Kidney (tissue), 13 donors: ENCODE measurements at regions not wholly inside any gene's neighbourhood (a gene's known extent, or its start where the extent isn't known, plus 50 kb on each side); places are given as distances from the start of the nearest gene placed in this dataset.

Source experiments
- DNase-seq, 5 donors: peaks; one replicate each; pipeline ENCODE4 v3.0.0-alpha.2; 2013 to 2020
- FAIRE-seq: peaks from 2 replicates; lab custom pipeline; 2012; peaks lifted over from hg19 to GRCh38; lab: Jason Lieb, UNC
- H3K27ac ChIP-seq, 2 donors: one replicate each; pipeline ENCODE4 v1.7.0; 2013; ENCODE audit warnings: low read depth in 2 of 2, low read length in 2 of 2, inconsistent platforms in 1 of 2
- H3K27me3 ChIP-seq: one replicate; pipeline ENCODE4 v1.7.1; 2013; ENCODE audit warnings: low read length, inconsistent platforms; ENCODE audit not compliant: control insufficient read depth, insufficient read depth
- H3K36me3 ChIP-seq, 3 donors: one replicate each; pipeline versions ENCODE4 v1.7.0 to v1.7.1; 2013; ENCODE audit warnings: low read length in 3 of 3, control low read depth in 1 of 3, inconsistent platforms in 1 of 3; ENCODE audit not compliant: insufficient read depth in 3 of 3, control insufficient read depth in 2 of 3
- H3K4me1 ChIP-seq, 3 donors: one replicate each; pipeline versions ENCODE4 v1.7.0 to v1.7.1; 2013; ENCODE audit warnings: low read length in 3 of 3, inconsistent platforms in 1 of 3, low read depth in 1 of 3; ENCODE audit not compliant: control insufficient read depth in 2 of 3, insufficient read depth in 2 of 3
- H3K4me3 ChIP-seq, 3 donors: one replicate each; pipeline versions ENCODE4 v1.7.0 to v1.8.1; 2013; ENCODE audit warnings: low read length in 3 of 3, control low read depth in 1 of 3, inconsistent platforms in 1 of 3
- H3K9ac ChIP-seq, 3 donors: one replicate each; pipeline versions ENCODE4 v1.7.0 to v1.7.1; 2013; ENCODE audit warnings: low read length in 3 of 3, control low read depth in 1 of 3, inconsistent platforms in 1 of 3
- H3K9me3 ChIP-seq, 3 donors: one replicate each; pipeline versions ENCODE4 v1.7.0 to v1.7.1; 2013; ENCODE audit warnings: low read length in 3 of 3, control low read depth in 1 of 3, inconsistent platforms in 1 of 3; ENCODE audit not compliant: control insufficient read depth in 2 of 3, insufficient read depth in 1 of 3
- intact Hi-C: fragments of 100-400 bp; cut with DNase I; formaldehyde crosslinking; loops from one replicate; pipeline ENCODE4 v1.11.1; 2022
- TF ChIP-seq, protein P1 (sequence below): IDR thresholded peaks from 3 replicates; pipeline ENCODE4 v1.5.1; 2012; ENCODE audit warnings: mild to moderate bottlenecking, moderate library complexity, borderline replicate concordance; ENCODE audit not compliant: insufficient read depth; ENCODE audit errors: extremely low read depth
- donor health status: control.
- donor health status: control.
- donor health status: control.
- donor health status: control.
- donor health status: control.
- donor health status: DM: yes; HTN: yes; CAD: no.
- donor health status: Normal renal cell carcinoma (clear cell type).

GRCh38 chr3:152104847-152105415 lies 163.8 kb upstream of the MBNL1 start:
- TF ChIP-seq, protein P1, sequence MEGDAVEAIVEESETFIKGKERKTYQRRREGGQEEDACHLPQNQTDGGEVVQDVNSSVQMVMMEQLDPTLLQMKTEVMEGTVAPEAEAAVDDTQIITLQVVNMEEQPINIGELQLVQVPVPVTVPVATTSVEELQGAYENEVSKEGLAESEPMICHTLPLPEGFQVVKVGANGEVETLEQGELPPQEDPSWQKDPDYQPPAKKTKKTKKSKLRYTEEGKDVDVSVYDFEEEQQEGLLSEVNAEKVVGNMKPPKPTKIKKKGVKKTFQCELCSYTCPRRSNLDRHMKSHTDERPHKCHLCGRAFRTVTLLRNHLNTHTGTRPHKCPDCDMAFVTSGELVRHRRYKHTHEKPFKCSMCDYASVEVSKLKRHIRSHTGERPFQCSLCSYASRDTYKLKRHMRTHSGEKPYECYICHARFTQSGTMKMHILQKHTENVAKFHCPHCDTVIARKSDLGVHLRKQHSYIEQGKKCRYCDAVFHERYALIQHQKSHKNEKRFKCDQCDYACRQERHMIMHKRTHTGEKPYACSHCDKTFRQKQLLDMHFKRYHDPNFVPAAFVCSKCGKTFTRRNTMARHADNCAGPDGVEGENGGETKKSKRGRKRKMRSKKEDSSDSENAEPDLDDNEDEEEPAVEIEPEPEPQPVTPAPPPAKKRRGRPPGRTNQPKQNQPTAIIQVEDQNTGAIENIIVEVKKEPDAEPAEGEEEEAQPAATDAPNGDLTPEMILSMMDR = no peak
- Histone ChIP-seq H3K4me1 (no peaks in the 10 kb centered on the region), H3K4me3 (no peak overlapping the region), H3K36me3 (no peaks in the 10 kb centered on the region), H3K9me3 (no peaks in the 10 kb centered on the region), H3K27me3 (no peaks in the 10 kb centered on the region), H3K27ac (no peak overlapping the region), H3K9ac (no peak overlapping the region)
- no peak for DNase-seq
- intact Hi-C loops = no loop called here
- no peak for FAIRE-seq

GRCh38 chr3:152105446-152105845 lies 163.3 kb upstream of the MBNL1 start:
- Histone ChIP-seq H3K4me3 (no peak overlapping the region), H3K27me3 (no peaks in the 10 kb centered on the region), H3K9ac (no peak overlapping the region), H3K9me3 (no peaks in the 10 kb centered on the region), H3K36me3 (no peaks in the 10 kb centered on the region), H3K27ac (no peak overlapping the region), H3K4me1 (no peaks in the 10 kb centered on the region)
- FAIRE-seq (no peak), DNase-seq (no peak)
- TF ChIP-seq, protein P1 = no peak
- intact Hi-C loops = no loop called here

DNA sequence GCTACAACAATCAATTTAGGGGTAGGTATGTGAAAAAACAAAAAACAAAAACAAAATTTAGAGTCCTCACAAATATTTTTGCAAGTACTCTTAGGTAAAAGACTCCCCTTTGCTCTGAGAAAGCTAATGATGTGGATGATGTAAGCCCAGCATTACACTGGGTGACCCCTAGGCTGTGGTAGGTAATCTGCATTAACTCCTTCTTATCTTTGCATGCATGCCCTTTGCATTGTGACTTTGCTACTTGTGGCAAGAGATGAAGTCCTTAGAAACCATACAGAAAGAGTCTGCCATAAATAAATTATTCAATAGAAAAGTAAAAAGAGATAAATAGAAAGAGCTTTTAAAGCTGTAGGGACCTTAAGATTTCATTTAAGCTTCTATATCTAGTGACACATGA lies 159.7 kb upstream of the MBNL1 start:
- no peaks in the 10 kb centered on the region for H3K9me3 ChIP-seq
- TF ChIP-seq, protein P1 = no peak
- no peaks in the 10 kb centered on the region for H3K4me1 ChIP-seq
- no peaks in the 10 kb centered on the region for H3K27me3 ChIP-seq
- no peaks in the 10 kb centered on the region for H3K36me3 ChIP-seq
- H3K4me3 ChIP-seq = no peak overlapping the region
- no peak for FAIRE-seq
- H3K27ac ChIP-seq = no peak overlapping the region
- no peak for DNase-seq
- H3K9ac ChIP-seq = no peak overlapping the region
- intact Hi-C loops = no loop called here

DNA sequence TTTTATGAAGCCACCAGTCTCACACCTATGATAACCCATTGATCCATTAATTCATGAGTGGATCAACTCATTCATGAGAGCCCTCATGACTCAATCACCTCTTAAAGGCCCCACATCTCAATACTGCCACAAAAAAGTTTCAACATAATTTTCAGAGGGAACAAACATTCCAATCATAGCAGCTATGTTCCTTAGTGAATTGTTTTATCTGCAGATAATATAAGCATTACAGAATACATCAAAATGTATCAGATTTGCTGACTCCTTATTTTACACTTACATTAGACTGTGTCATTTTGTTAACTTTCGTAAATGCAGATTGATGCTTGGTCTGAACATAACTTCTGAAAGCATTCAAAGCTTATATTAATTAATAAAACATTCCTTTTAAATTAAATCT lies 155.3 kb upstream of the MBNL1 start:
- Histone ChIP-seq H3K27me3 (no peaks in the 10 kb centered on the region), H3K36me3 (no peaks in the 10 kb centered on the region), H3K27ac (no peak overlapping the region), H3K9ac (no peak overlapping the region), H3K4me1 (no peaks in the 10 kb centered on the region), H3K9me3 (no peaks in the 10 kb centered on the region), H3K4me3 (no peak overlapping the region)
- DNase-seq (no peak), FAIRE-seq (no peak)
- intact Hi-C loops = no loop called here
- TF ChIP-seq, protein P1 = no peak
